IMR-90 (cell line): ENCODE measurements at regions not wholly inside any gene's neighbourhood (a gene's known extent, or its start where the extent isn't known, plus 50 kb on each side); places are given as distances from the start of the nearest gene placed in this dataset.

Experiments
- CTCF ChIP-seq: conservative IDR thresholded peaks from 2 replicates; pipeline ENCODE4 v1.5.1; 2012; ENCODE audit warnings: mild to moderate bottlenecking, low read depth, low read length, improper control_type of control experiment
- RFX5 ChIP-seq: IDR thresholded peaks from 2 replicates; pipeline ENCODE4 v1.8.0; 2012; ENCODE audit warnings: low read depth, mild to moderate bottlenecking, low read length, moderate library complexity

GRCh38 chr3:70820397-70820796 lies 508.0 kb upstream of the MDFIC2 start:
- TF ChIP-seq RFX5 = no peak
- no peak for TF ChIP-seq CTCF
